PC-9 (cell line): ENCODE measurements at regions not wholly inside any gene's neighbourhood (a gene's known extent, or its start where the extent isn't known, plus 50 kb on each side); places are given as distances from the start of the nearest gene placed in this dataset.

Experiments used
- CTCF ChIP-seq: fragments of 200-600 bp; sonication (generic); conservative IDR thresholded peaks from 2 replicates; pipeline ENCODE4 v1.6.1; 2017; ENCODE audit warnings: mixed run types, antibody characterized with exemption, mild to moderate bottlenecking, moderate library complexity
- EZH2 ChIP-seq: fragments of 200-600 bp; sonication (generic); IDR thresholded peaks from 2 replicates; pipeline ENCODE4 v1.8.0; 2017; ENCODE audit warnings: antibody characterized with exemption, low read depth

- TF ChIP-seq CTCF, result no peak
- TF ChIP-seq EZH2, result no peak
Observed at GRCh38 chr2:216803791-216804190, 56.1 kb downstream of the TNP1 start.
